ENCODE measurements at regions not wholly inside any gene's neighbourhood (a gene's known extent, or its start where the extent isn't known, plus 50 kb on each side); places are given as distances from the start of the nearest gene placed in this dataset.

DNA sequence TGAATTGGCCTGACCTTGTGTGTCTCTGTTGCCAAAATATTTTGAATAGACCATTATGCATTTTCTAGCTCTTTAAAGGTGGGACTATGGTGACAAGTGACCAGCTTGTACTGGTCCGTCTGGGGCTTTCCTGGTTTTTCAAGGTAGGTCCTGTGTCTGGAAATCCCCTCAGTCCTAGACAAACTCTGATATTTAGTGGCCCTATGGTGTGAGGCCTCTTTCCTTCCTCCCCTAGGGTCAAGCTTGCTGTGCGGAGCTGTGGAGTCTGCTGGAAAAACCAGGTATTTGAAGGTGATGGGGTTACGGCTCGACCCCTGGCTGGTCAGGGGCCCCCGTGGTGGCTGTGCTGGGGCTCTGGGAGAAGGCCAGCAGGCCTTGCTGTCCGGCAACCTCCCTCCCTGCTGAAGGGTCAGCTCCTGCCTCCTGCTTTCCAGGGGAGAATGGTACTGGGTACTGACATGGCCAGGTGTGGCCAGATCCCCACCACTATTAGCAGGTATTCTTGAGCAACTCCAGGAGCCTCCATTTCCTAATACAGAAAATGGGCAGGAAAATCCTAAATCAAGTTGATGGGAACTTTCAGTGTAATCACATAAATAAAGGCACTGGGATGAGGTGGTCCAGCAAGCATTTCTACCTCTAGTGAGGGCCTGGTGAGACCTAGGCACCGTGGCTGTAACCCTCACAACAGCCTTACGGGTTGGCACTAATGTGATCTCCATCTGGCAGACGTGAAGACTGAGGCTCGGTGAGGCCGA lies 86.2 kb upstream of the HS6ST1 start:
- Histone ChIP-seq H3K9me3 (no peaks in the 10 kb centered on the region), H3K4me3 (no peak overlapping the region), H3K27me3 (no peaks in the 10 kb centered on the region), H3K4me1 (ENCODE audit: insufficient read depth) (no peaks in the 10 kb centered on the region), H3K27ac (no peak overlapping the region), H3K36me3 (no peaks in the 10 kb centered on the region)
- 79 to 80% (median 79%) methylated on average over 11 of the region's 11 CpGs for WGBS, 3 donors
- intact Hi-C loops (cut with DNase I) = no loop called here
- TF ChIP-seq POLR2A (IDR thresholded peaks at IDR 0.05) (no peak), EP300 (IDR thresholded peaks at IDR 0.05) (no peak)
- TF ChIP-seq, protein P1, sequence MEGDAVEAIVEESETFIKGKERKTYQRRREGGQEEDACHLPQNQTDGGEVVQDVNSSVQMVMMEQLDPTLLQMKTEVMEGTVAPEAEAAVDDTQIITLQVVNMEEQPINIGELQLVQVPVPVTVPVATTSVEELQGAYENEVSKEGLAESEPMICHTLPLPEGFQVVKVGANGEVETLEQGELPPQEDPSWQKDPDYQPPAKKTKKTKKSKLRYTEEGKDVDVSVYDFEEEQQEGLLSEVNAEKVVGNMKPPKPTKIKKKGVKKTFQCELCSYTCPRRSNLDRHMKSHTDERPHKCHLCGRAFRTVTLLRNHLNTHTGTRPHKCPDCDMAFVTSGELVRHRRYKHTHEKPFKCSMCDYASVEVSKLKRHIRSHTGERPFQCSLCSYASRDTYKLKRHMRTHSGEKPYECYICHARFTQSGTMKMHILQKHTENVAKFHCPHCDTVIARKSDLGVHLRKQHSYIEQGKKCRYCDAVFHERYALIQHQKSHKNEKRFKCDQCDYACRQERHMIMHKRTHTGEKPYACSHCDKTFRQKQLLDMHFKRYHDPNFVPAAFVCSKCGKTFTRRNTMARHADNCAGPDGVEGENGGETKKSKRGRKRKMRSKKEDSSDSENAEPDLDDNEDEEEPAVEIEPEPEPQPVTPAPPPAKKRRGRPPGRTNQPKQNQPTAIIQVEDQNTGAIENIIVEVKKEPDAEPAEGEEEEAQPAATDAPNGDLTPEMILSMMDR (IDR thresholded peaks at IDR 0.05) = no peak
- DNase-seq = no peak

DNA sequence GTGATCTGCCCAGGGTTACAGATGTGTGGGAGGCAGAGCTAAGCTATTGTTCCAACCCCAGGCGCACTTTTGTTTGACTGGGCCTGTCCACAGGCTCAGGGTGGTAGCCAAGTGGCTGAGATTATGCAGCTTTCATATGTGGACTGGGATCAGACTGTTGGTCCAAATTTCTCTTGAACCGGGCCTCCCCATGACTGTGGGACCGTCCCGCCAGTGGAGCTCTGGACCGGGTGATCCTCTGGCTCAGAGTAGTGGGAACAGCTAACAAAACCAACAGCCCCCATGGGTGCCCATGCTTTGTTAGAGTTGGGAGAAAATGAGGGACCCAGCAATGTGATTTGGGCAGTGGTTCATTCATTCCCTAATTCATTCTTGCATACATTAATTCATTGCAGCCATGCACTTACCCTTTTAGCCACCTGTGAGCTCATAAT lies 86.8 kb upstream of the HS6ST1 start:
- Histone ChIP-seq H3K27me3 (no peaks in the 10 kb centered on the region), H3K27ac (no peak overlapping the region), H3K9me3 (no peaks in the 10 kb centered on the region), H3K4me1 (ENCODE audit: insufficient read depth) (no peaks in the 10 kb centered on the region), H3K36me3 (no peaks in the 10 kb centered on the region), H3K4me3 (no peak overlapping the region)
- intact Hi-C loops (cut with DNase I) = no loop called here
- TF ChIP-seq EP300 (IDR thresholded peaks at IDR 0.05) (no peak), POLR2A (IDR thresholded peaks at IDR 0.05) (no peak)
- TF ChIP-seq, protein P1 (IDR thresholded peaks at IDR 0.05) = no peak
- WGBS, 3 donors = 60 to 75% (median 70%) methylated on average over 5 of the region's 5 CpGs
- DNase-seq = no peak

GRCh38 chr2:128405981-128406613 lies 87.4 kb upstream of the HS6ST1 start:
- no peak overlapping the region for H3K4me3 ChIP-seq
- no peak for DNase-seq
- no peak overlapping the region for H3K27ac ChIP-seq
- intact Hi-C loops (cut with DNase I) = no loop called here
- TF ChIP-seq POLR2A (IDR thresholded peaks at IDR 0.05) = no peak
- TF ChIP-seq, protein P1 (IDR thresholded peaks at IDR 0.05) = no peak
- TF ChIP-seq EP300 (IDR thresholded peaks at IDR 0.05) = no peak
- H3K9me3 ChIP-seq = no peaks in the 10 kb centered on the region
- WGBS, 3 donors = 87 to 92% (median 89%) methylated on average over 6 of the region's 6 CpGs
- no peaks in the 10 kb centered on the region for H3K4me1 ChIP-seq (ENCODE audit: insufficient read depth)
- no peaks in the 10 kb centered on the region for H3K27me3 ChIP-seq
- no peaks in the 10 kb centered on the region for H3K36me3 ChIP-seq

DNA sequence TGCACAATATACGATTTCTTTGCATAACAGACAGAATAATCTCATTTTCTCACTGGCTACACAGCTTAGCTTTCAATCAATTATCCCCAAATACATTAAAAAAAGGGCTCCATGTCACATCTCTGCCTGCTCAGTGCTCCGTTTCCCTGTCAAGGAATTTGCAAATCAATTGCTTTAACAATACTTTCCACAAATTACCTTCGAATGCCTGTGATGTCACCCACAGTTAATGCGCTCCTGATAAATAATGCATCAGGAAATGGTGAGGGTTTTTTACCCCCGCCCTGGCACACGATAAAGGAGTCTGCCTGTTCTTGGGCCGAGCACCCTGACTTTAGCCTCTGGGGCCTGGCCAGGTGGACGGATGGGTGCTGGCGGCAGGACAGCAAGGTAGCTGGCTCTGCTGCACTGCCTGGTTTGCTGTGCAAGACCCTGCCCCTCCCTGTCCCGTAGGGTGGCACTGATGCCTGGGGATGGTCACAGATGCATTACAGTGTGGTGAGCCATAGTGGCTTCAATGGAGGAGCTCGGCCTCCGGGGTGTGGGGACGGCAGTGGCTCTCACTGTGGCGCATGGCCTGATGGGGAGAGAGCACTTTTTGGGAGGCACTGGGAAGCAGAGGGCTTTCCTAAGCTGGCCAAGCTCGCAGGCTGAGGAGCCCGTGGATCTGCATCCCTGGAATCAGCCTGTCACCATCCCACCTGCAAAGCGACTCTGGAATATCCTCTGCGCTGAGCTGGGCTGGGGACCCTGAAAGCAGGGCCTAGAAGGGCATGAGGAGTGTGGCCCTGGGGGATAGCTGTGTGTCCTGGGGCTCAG lies 88.3 kb upstream of the HS6ST1 start:
- H3K9me3 ChIP-seq = no peaks in the 10 kb centered on the region
- intact Hi-C loops (cut with DNase I) = no loop called here
- H3K36me3 ChIP-seq = no peaks in the 10 kb centered on the region
- no peak for DNase-seq
- TF ChIP-seq EP300 (IDR thresholded peaks at IDR 0.05) (no peak), POLR2A (IDR thresholded peaks at IDR 0.05) (no peak)
- TF ChIP-seq, protein P1 (IDR thresholded peaks at IDR 0.05) = no peak
- H3K27ac ChIP-seq = no peak overlapping the region
- H3K27me3 ChIP-seq = no peaks in the 10 kb centered on the region
- H3K4me1 ChIP-seq (ENCODE audit: insufficient read depth) = no peaks in the 10 kb centered on the region
- 84 to 96% (median 86%) methylated on average over 15 to 18 of the region's 18 CpGs for WGBS, 3 donors
- no peak overlapping the region for H3K4me3 ChIP-seq

Measured in ovary (tissue), 7 donors.